ENCODE measurements at regions not wholly inside any gene's neighbourhood (a gene's known extent, or its start where the extent isn't known, plus 50 kb on each side); places are given as distances from the start of the nearest gene placed in this dataset.

DNA sequence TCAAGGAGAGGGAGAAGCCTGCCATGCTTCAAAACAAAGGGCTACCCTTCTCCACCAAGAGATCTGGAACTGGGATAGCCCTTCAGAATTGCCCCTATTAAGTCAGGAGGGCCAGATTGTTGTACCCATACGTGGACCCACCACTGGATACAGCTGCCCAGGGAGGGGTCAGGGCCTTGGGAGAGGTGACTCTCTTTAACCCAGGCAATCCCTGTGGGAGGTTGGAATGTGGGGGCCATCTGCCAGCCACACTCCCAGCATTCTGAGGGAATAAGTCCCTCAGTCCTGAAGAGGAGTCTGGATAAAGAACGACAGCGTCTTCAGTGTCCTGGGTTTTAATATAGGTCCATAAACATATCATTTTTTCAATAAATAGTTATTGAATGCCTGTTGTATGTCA lies 588.2 kb upstream of the TENM4 start:
- H4K20me1 ChIP-seq (ENCODE audit: insufficient read depth, low read length), result no peaks in the 10 kb centered on the region
- BruUV-seq (replicated peaks), result no TSS peak
- POLR2A ChIA-PET, result no interaction called here
- no peak overlapping the region for H3K27ac ChIP-seq (ENCODE audit: low read depth, low read length, poor library complexity, severe bottlenecking)
- intact Hi-C loops (cut with micrococcal nuclease; ENCODE audit: unreplicated experiment), result no loop called here
- H3K9me3 ChIP-seq (ENCODE audit: low read length), result no peaks in the 10 kb centered on the region
- H3K4me3 ChIP-seq (ENCODE audit: low read depth, low read length, poor library complexity, severe bottlenecking), result no peak overlapping the region
- no peak overlapping the region for H3K4me2 ChIP-seq (ENCODE audit: low read length)
- H3K4me1 ChIP-seq (ENCODE audit: insufficient read depth, low read length, poor library complexity, severe bottlenecking), result no peaks in the 10 kb centered on the region
- DNase-seq (ENCODE audit: low spot score), result no peak
- TF ChIP-seq EZH2phosphoT487 (IDR thresholded peaks at IDR 0.05; ENCODE audit: borderline replicate concordance, low read depth, low read length), result no peak
- TF ChIP-seq, protein P1, sequence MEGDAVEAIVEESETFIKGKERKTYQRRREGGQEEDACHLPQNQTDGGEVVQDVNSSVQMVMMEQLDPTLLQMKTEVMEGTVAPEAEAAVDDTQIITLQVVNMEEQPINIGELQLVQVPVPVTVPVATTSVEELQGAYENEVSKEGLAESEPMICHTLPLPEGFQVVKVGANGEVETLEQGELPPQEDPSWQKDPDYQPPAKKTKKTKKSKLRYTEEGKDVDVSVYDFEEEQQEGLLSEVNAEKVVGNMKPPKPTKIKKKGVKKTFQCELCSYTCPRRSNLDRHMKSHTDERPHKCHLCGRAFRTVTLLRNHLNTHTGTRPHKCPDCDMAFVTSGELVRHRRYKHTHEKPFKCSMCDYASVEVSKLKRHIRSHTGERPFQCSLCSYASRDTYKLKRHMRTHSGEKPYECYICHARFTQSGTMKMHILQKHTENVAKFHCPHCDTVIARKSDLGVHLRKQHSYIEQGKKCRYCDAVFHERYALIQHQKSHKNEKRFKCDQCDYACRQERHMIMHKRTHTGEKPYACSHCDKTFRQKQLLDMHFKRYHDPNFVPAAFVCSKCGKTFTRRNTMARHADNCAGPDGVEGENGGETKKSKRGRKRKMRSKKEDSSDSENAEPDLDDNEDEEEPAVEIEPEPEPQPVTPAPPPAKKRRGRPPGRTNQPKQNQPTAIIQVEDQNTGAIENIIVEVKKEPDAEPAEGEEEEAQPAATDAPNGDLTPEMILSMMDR (conservative IDR thresholded peaks at IDR 0.05; ENCODE audit: low read length), result no peak
- no peaks in the 10 kb centered on the region for H3K9me2 ChIP-seq (ENCODE audit: insufficient read depth, low read length)
- H3K79me2 ChIP-seq (ENCODE audit: insufficient read depth, low read depth, low read length), result no peaks in the 10 kb centered on the region
- no peaks in the 10 kb centered on the region for H3K36me3 ChIP-seq (ENCODE audit: insufficient read depth, low read length)
- CTCF ChIA-PET (ENCODE audit: unreplicated experiment), result no interaction called here
- H2AFZ ChIP-seq (ENCODE audit: low read length), result no peak overlapping the region

DNA sequence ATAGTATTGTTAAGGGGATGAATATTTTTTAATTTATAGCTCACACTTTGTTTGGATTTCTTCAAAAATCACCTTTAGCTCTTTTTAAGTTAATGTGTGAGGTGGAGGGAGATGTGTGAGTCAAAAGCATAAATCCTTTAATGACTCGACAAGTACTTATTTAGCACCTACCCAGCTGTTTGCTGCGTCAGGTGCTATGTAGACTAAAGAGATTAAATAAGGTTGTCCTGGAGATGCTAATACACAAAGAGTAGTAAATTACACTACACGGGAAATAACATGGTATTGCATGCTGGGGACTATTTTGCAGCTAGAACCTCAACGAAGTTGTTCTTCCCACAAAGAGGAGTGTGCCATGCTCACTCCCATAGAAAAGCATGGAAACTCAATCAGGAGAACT lies 583.3 kb upstream of the TENM4 start:
- TF ChIP-seq, protein P1 (conservative IDR thresholded peaks at IDR 0.05; ENCODE audit: low read length), result no peak
- TF ChIP-seq EZH2phosphoT487 (IDR thresholded peaks at IDR 0.05; ENCODE audit: borderline replicate concordance, low read depth, low read length), result no peak
- ChIA-PET CTCF (ENCODE audit: unreplicated experiment) (no interaction called here), POLR2A (interaction anchor here (0.6 to 0.9 kb wide), 2 partner anchors 12 to 13 kb away, joined by 3 to 6 read pairs; no protein-coding TSS in a partner anchor)
- H3K4me1 ChIP-seq (ENCODE audit: insufficient read depth, low read length, poor library complexity, severe bottlenecking), result no peaks in the 10 kb centered on the region
- no peaks in the 10 kb centered on the region for H3K9me2 ChIP-seq (ENCODE audit: insufficient read depth, low read length)
- BruUV-seq (replicated peaks), result no TSS peak
- no peak for DNase-seq (ENCODE audit: low spot score)
- intact Hi-C loops (cut with micrococcal nuclease; ENCODE audit: unreplicated experiment), result no loop called here
- no peak overlapping the region for H2AFZ ChIP-seq (ENCODE audit: low read length)
- no peaks in the 10 kb centered on the region for H3K36me3 ChIP-seq (ENCODE audit: insufficient read depth, low read length)
- no peaks in the 10 kb centered on the region for H4K20me1 ChIP-seq (ENCODE audit: insufficient read depth, low read length)
- H3K9me3 ChIP-seq (ENCODE audit: low read length), result no peaks in the 10 kb centered on the region
- H3K4me3 ChIP-seq (ENCODE audit: low read depth, low read length, poor library complexity, severe bottlenecking), result no peak overlapping the region
- H3K4me2 ChIP-seq (ENCODE audit: low read length), result no peak overlapping the region
- H3K79me2 ChIP-seq (ENCODE audit: insufficient read depth, low read depth, low read length), result no peaks in the 10 kb centered on the region
- no peak overlapping the region for H3K27ac ChIP-seq (ENCODE audit: low read depth, low read length, poor library complexity, severe bottlenecking)

DNA sequence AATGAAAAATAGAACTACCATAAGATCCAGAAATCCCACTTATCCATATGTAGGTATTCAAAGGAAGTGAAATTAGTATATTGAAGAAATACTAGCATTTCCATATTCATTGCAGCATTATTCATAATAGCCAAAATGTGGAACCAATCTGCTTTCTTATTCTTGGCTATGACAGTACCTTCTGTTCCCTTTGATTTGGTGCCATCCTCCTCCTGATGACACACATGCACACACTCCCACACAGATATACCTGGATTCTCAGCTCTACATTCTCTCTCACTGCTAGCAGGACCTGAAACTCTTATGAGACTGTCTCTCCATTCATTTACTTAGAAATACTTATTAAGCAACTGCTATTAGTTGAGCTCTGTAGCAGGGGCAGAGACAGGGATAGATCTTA lies 582.6 kb upstream of the TENM4 start:
- ChIA-PET POLR2A (interaction anchor here (0.9 to 1.0 kb wide), 2 partner anchors 11 to 64 kb away, joined by 3 to 6 read pairs; no protein-coding TSS in a partner anchor), CTCF (ENCODE audit: unreplicated experiment) (no interaction called here)
- TF ChIP-seq EZH2phosphoT487 (IDR thresholded peaks at IDR 0.05; ENCODE audit: borderline replicate concordance, low read depth, low read length), result no peak
- TF ChIP-seq, protein P1 (conservative IDR thresholded peaks at IDR 0.05; ENCODE audit: low read length), result no peak
- no peaks in the 10 kb centered on the region for H3K79me2 ChIP-seq (ENCODE audit: insufficient read depth, low read depth, low read length)
- no peak overlapping the region for H3K4me2 ChIP-seq (ENCODE audit: low read length)
- no peaks in the 10 kb centered on the region for H4K20me1 ChIP-seq (ENCODE audit: insufficient read depth, low read length)
- no peak overlapping the region for H3K4me3 ChIP-seq (ENCODE audit: low read depth, low read length, poor library complexity, severe bottlenecking)
- H3K9me2 ChIP-seq (ENCODE audit: insufficient read depth, low read length), result no peaks in the 10 kb centered on the region
- H2AFZ ChIP-seq (ENCODE audit: low read length), result no peak overlapping the region
- no TSS peak for BruUV-seq (replicated peaks)
- H3K9me3 ChIP-seq (ENCODE audit: low read length), result no peaks in the 10 kb centered on the region
- intact Hi-C loops (cut with micrococcal nuclease; ENCODE audit: unreplicated experiment), result no loop called here
- no peak for DNase-seq (ENCODE audit: low spot score)
- H3K27ac ChIP-seq (ENCODE audit: low read depth, low read length, poor library complexity, severe bottlenecking), result no peak overlapping the region
- no peaks in the 10 kb centered on the region for H3K4me1 ChIP-seq (ENCODE audit: insufficient read depth, low read length, poor library complexity, severe bottlenecking)
- H3K36me3 ChIP-seq (ENCODE audit: insufficient read depth, low read length), result no peaks in the 10 kb centered on the region
